PC-9 (cell line): ENCODE measurements at regions not wholly inside any gene's neighbourhood (a gene's known extent, or its start where the extent isn't known, plus 50 kb on each side); places are given as distances from the start of the nearest gene placed in this dataset.
"Not testable (repeated sequence)": the region's sequence is repeated elsewhere in the genome, so short reads cannot be mapped to it uniquely, and the experiment has no call there.

Experiments used
- BruUV-seq: library from RNA; stranded (reverse); fragments of 400-500 nt; replicated peaks from 2 replicates; lab custom pipeline; 2021; lab: Mats Ljungman, UMichigan
- CTCF ChIA-PET: fragments of 300-600 bp; sonication (Branson Sonifier 250); formaldehyde crosslinking; loops from one replicate; lab custom pipeline; 2022; ENCODE audit warnings: antibody characterized with exemption; lab: Charles Lee
- POLR2A ChIA-PET: fragments of 300-600 bp; sonication (Branson Sonifier 250); formaldehyde crosslinking; loops from one replicate; lab custom pipeline; 2022; ENCODE audit warnings: antibody characterized with exemption; ENCODE audit not compliant: unreplicated experiment; lab: Charles Lee
- DNase-seq, 2 experiments: peaks; one replicate each; pipeline versions ENCODE4 v3.0.0 to v3.0.0-alpha.2; 2015 to 2022; ENCODE audit warnings: mixed read lengths in 1 of 2
- H2AFZ ChIP-seq: fragments of 200-600 bp; sonication (generic); 2 replicates; pipeline ENCODE4 v1.8.1; 2017; ENCODE audit warnings: antibody characterized with exemption
- H3F3A ChIP-seq: fragments of 200-600 bp; sonication (generic); 2 replicates; pipeline ENCODE4 v1.8.1; 2017; ENCODE audit warnings: antibody characterized with exemption, mild to moderate bottlenecking, low read depth; ENCODE audit not compliant: insufficient read depth
- H3K27ac ChIP-seq: fragments of 200-600 bp; sonication (generic); 2 replicates; pipeline ENCODE4 v1.6.1; 2016; ENCODE audit warnings: mixed run types
- H3K27me3 ChIP-seq: fragments of 200-600 bp; sonication (generic); 2 replicates; pipeline ENCODE4 v1.6.1; 2016; ENCODE audit warnings: low read depth, mixed run types; ENCODE audit not compliant: insufficient read depth
- H3K36me3 ChIP-seq: fragments of 200-600 bp; sonication (generic); 2 replicates; pipeline ENCODE4 v1.6.1; 2016; ENCODE audit warnings: low read depth, mixed run types
- H3K4me1 ChIP-seq: fragments of 200-600 bp; sonication (generic); replicated peaks from 2 replicates; pipeline ENCODE4 v1.6.1; 2016; ENCODE audit warnings: mixed run types; ENCODE audit not compliant: insufficient read depth
- H3K4me2 ChIP-seq: fragments of 200-600 bp; sonication (generic); 2 replicates; pipeline ENCODE4 v1.6.1; 2017; ENCODE audit warnings: mixed run types
- H3K4me3 ChIP-seq: fragments of 200-600 bp; sonication (generic); 2 replicates; pipeline ENCODE4 v1.6.1; 2016; ENCODE audit warnings: mixed run types
- H3K79me2 ChIP-seq: fragments of 200-600 bp; sonication (generic); 2 replicates; pipeline ENCODE4 v1.6.1; 2017; ENCODE audit warnings: low read depth, mixed run types
- H3K9me2 ChIP-seq: fragments of 200-600 bp; sonication (generic); 2 replicates; pipeline ENCODE4 v1.8.1; 2017; ENCODE audit warnings: mild to moderate bottlenecking; ENCODE audit not compliant: insufficient read depth
- H3K9me3 ChIP-seq: fragments of 200-600 bp; sonication (generic); 2 replicates; pipeline ENCODE4 v1.8.1; 2016; ENCODE audit warnings: low read depth; ENCODE audit not compliant: insufficient read depth
- H4K20me1 ChIP-seq: fragments of 200-600 bp; sonication (generic); 2 replicates; pipeline ENCODE4 v1.8.1; 2017; ENCODE audit not compliant: insufficient read depth
- EZH2 ChIP-seq: fragments of 200-600 bp; sonication (generic); IDR thresholded peaks from 2 replicates; pipeline ENCODE4 v1.8.0; 2017; ENCODE audit warnings: antibody characterized with exemption, low read depth
- intact Hi-C: fragments of 100-400 bp; cut with micrococcal nuclease; formaldehyde crosslinking; loops from one replicate; pipeline ENCODE4 v1.10.0; 2022; ENCODE audit not compliant: unreplicated experiment
- TF ChIP-seq, protein P1 (sequence below): fragments of 200-600 bp; sonication (generic); conservative IDR thresholded peaks from 2 replicates; pipeline ENCODE4 v1.6.1; 2017; ENCODE audit warnings: mixed run types, antibody characterized with exemption, mild to moderate bottlenecking, moderate library complexity

DNA sequence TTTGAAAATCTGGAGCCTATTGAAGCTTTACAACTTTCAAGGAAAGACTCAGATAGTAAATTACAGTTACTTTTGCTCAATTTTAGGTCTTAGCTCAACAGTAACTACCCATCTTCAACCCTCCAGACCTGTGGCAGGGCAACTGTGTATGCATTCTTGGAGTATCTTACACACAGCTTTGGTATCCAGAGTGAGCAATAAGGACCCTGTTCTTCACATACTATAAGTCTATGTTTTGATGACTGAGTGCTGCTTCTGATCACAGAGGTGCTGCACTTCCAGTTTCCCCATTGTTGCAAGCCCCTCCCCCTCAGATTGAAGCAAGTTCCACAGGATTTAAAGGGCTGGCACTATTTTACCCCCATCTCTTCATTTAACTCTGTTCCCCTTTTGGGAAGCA, 737.4 kb upstream of the GRAMD2B start:
- Histone ChIP-seq H3F3A (no peaks in the 10 kb centered on the region), H3K27me3 (no peaks in the 10 kb centered on the region), H3K4me3 (no peak overlapping the region), H3K27ac (no peak overlapping the region), H3K36me3 (no peaks in the 10 kb centered on the region), H3K79me2 (no peaks in the 10 kb centered on the region), H3K4me1 (no peaks in the 10 kb centered on the region), H3K9me3 (no peaks in the 10 kb centered on the region; the same call in 1 of the 2 replicates), H4K20me1 (no peaks in the 10 kb centered on the region), H2AFZ (no peak overlapping the region), H3K9me2 (no peaks in the 10 kb centered on the region), H3K4me2 (no peak overlapping the region)
- no peak for TF ChIP-seq EZH2
- TF ChIP-seq, protein P1, sequence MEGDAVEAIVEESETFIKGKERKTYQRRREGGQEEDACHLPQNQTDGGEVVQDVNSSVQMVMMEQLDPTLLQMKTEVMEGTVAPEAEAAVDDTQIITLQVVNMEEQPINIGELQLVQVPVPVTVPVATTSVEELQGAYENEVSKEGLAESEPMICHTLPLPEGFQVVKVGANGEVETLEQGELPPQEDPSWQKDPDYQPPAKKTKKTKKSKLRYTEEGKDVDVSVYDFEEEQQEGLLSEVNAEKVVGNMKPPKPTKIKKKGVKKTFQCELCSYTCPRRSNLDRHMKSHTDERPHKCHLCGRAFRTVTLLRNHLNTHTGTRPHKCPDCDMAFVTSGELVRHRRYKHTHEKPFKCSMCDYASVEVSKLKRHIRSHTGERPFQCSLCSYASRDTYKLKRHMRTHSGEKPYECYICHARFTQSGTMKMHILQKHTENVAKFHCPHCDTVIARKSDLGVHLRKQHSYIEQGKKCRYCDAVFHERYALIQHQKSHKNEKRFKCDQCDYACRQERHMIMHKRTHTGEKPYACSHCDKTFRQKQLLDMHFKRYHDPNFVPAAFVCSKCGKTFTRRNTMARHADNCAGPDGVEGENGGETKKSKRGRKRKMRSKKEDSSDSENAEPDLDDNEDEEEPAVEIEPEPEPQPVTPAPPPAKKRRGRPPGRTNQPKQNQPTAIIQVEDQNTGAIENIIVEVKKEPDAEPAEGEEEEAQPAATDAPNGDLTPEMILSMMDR = no peak
- POLR2A ChIA-PET = no interaction called here
- no peak for DNase-seq
- intact Hi-C loops = no loop called here
- CTCF ChIA-PET = no interaction called here
- BruUV-seq = no TSS peak

DNA sequence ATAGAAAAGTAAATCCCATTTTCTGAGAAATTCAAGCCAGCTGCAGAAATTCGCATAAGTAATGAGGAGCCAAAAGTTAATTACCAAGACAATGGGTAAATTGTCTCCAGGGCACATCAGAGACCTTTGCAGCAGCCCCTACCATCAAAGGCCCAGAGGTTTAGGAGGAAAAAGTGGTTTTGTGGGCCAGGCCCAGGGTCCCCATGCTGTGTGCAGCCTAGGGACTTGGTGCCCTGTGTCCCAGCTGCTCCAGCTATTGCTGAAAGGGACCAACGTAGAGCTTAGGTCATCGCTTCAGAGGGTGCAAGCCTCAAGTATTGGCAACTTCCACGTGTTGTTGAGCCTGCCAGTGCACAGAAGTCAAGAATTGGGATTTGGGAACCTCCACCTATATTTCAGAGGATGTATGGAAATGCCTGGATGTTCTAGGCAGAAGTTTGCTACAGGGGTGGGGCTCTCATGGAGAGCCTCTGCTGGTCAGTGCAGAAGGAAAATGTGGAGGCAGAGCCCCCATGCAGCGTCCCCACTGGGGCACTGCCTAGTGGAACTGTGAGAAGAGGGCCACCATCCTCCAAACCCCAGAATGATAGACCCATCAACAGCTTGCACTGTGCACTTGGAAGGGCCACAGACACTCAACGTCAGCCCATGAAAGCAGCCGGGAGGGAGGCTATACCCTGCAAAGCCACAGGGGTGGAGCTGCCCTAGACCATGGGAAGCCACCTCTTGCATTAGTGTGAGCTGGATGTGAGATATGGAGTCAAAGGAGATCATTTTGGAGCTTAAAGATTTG, 731.3 kb upstream of the GRAMD2B start:
- H3K9me3 ChIP-seq, H3K4me1 ChIP-seq, H3K9me2 ChIP-seq, H3K27ac ChIP-seq, H3K79me2 ChIP-seq, H3F3A ChIP-seq, intact Hi-C loops, DNase-seq, POLR2A ChIA-PET, CTCF ChIA-PET, H4K20me1 ChIP-seq, H2AFZ ChIP-seq, H3K27me3 ChIP-seq, H3K36me3 ChIP-seq, BruUV-seq, H3K4me3 ChIP-seq, H3K4me2 ChIP-seq: not testable (repeated sequence)

DNA sequence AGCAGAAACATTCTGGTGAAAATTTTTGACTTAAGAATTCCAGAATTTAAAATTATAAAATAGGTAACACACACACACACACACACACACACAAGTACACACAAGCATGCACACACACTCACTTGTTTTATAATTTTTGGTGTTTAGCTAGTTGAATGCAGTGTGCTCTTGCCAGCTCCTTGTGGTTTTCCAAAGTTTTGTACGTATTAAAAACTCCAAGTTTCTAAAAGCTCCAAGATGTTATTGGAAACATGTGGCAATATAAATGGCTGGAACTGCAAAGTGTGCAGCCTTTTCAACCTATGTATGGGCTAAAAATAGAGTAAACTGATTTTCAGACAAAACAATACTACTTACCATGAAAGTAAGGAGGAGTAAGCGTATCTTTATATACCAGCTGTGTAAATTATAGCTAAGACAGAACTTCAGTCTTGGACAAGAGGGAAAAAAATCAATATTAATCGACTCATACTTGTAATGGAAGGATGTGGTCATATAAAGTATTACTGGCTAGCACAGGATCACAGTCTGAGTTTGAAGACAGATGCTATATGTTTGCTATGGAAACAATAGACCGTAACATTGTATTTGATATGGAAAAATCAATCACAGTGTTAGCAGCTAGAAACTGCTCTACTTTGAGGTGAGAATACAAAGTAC, 727.1 kb upstream of the GRAMD2B start:
- H3K4me1 ChIP-seq = no peaks in the 10 kb centered on the region
- H3K36me3 ChIP-seq = no peaks in the 10 kb centered on the region
- no peak overlapping the region for H3K27ac ChIP-seq
- no peak overlapping the region for H2AFZ ChIP-seq
- H3K4me2 ChIP-seq = no peak overlapping the region
- POLR2A ChIA-PET = no interaction called here
- no peaks in the 10 kb centered on the region for H4K20me1 ChIP-seq
- intact Hi-C loops = no loop called here
- H3K4me3 ChIP-seq = no peak overlapping the region
- BruUV-seq = no TSS peak
- H3F3A ChIP-seq = no peaks in the 10 kb centered on the region
- no peaks in the 10 kb centered on the region for H3K9me2 ChIP-seq
- DNase-seq = no peak
- TF ChIP-seq, protein P1 = no peak
- TF ChIP-seq EZH2 = no peak
- CTCF ChIA-PET = no interaction called here
- no peaks in the 10 kb centered on the region for H3K27me3 ChIP-seq
- H3K79me2 ChIP-seq = no peaks in the 10 kb centered on the region
- no peaks in the 10 kb centered on the region for H3K9me3 ChIP-seq
